Uterus (tissue), 2 donors: ENCODE measurements at regions not wholly inside any gene's neighbourhood (a gene's known extent, or its start where the extent isn't known, plus 50 kb on each side); places are given as distances from the start of the nearest gene placed in this dataset.

Experiments
- CTCF ChIP-seq, 4 experiments: fragments of 200-600 bp in 2 of 4; fragments of 450-650 bp in 2 of 4; sonication (generic) in 2 of 4; IDR thresholded peaks; one replicate each; pipeline ENCODE4 v1.5.1; 2016 to 2019; ENCODE audit warnings: antibody characterized with exemption in 4 of 4, mild to moderate bottlenecking in 2 of 4, moderate library complexity in 1 of 4
- POLR2A ChIP-seq, 2 donors: fragments of 450-650 bp; IDR thresholded peaks; one replicate each; pipeline ENCODE4 v1.6.1; 2016; ENCODE audit warnings: antibody characterized with exemption in 2 of 2, mild to moderate bottlenecking in 1 of 2, moderate library complexity in 1 of 2

- TF ChIP-seq POLR2A (IDR thresholded peaks at IDR 0.05) (no peak), CTCF (IDR thresholded peaks at IDR 0.05) (no peak)
These were observed 1537.8 kb upstream of the ACO1 start for GRCh38 chr9:30846651-30847050.
